ENCODE measurements at regions not wholly inside any gene's neighbourhood (a gene's known extent, or its start where the extent isn't known, plus 50 kb on each side); places are given as distances from the start of the nearest gene placed in this dataset.

GRCh38 chr14:24699052-24699451 lies 65.1 kb upstream of the GZMB start:
- TF ChIP-seq POLR2AphosphoS5 (IDR thresholded peaks at IDR 0.05) (no peak), CTCF (IDR thresholded peaks at IDR 0.05) (no peak), POLR2A (IDR thresholded peaks at IDR 0.05) (no peak)
